SHP77 treated with DMSO at 0.1 percent for 48 hours (cell line): ENCODE measurements at regions not wholly inside any gene's neighbourhood (a gene's known extent, or its start where the extent isn't known, plus 50 kb on each side); places are given as distances from the start of the nearest gene placed in this dataset.
"Not testable (repeated sequence)": the region's sequence is repeated elsewhere in the genome, so short reads cannot be mapped to it uniquely, and the experiment has no call there.

Experiments used
- DNase-seq: peaks from one replicate; lab custom pipeline; 2025; lab: John Stamatoyannopoulos, UW

GRCh38 chr1:72419229-72419628, 136.9 kb upstream of the NEGR1 start:
- no peak for DNase-seq

GRCh38 chr1:72412286-72412685, 129.9 kb upstream of the NEGR1 start:
- no peak for DNase-seq

- no peak for DNase-seq
Observed at GRCh38 chr1:72399807-72400206, 117.5 kb upstream of the NEGR1 start.

GRCh38 chr1:72397786-72398185, 115.4 kb upstream of the NEGR1 start:
- DNase-seq = peak; percentile 3

- no peak for DNase-seq
Observed at GRCh38 chr1:72394457-72394856, 112.1 kb upstream of the NEGR1 start.

DNA sequence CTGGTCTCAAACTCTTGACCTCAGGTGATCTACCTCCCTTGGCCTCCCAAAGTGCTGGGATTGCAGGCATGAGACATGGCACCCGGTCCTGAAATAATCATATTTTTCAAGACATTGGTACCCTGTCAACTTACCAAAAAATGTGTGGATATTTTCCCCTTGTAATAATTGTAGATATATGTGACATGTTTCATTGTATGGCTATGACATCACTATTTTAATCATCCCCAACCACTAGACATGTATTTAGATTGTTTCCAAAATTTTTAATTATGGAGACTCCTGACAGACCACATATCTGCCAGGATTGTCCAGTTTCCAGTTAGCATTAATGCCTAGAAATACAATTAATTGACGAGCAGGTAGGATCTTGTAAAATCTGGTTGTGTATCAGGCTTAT, 96.7 kb upstream of the NEGR1 start:
- no peak for DNase-seq

GRCh38 chr1:72375226-72375625, 92.9 kb upstream of the NEGR1 start:
- DNase-seq = no peak

- DNase-seq = no peak
Observed at GRCh38 chr1:72371259-72372035, 89.1 kb upstream of the NEGR1 start.

DNA sequence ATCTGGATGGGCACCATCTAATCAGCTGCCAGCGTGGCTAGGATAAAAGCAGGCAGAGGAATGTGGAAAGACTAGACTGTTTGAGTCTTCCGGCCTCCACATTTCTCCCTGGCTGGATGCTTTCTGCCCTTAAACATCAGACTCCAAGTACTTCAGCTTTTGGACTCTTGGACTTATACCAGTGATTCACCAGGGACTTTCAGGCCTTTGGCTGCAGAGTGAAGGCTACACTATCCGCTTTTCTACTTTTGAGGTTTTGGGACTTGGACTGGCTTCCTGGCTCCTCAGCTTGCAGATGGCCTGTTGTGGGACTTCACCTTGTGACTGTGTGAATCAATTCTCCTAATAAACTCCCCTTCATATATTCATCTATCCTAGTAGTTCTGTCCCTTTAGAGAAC, 88.5 kb upstream of the NEGR1 start:
- DNase-seq = not testable (repeated sequence)

- no peak for DNase-seq
Observed at GRCh38 chr1:72369069-72369757, 86.9 kb upstream of the NEGR1 start.

DNA sequence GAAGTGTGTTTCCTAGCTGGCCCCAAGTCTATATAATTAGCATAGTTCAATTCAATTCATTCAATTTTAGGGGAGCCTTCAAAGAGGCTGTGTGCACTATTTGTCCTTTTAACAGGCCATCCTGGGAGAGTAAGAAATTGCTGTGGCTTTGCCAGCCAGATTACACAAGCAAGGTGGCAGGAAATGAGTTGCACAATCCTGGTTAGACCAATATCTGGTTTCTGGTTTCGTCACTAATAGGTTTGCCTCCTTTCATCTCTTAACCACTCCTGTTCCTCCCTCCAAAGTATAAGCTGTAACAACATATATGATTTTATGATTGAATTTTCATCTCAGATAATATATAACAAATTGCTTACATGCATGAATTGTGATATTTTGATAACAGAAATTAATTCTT, 84.1 kb upstream of the NEGR1 start:
- DNase-seq = peak; percentile 40

DNA sequence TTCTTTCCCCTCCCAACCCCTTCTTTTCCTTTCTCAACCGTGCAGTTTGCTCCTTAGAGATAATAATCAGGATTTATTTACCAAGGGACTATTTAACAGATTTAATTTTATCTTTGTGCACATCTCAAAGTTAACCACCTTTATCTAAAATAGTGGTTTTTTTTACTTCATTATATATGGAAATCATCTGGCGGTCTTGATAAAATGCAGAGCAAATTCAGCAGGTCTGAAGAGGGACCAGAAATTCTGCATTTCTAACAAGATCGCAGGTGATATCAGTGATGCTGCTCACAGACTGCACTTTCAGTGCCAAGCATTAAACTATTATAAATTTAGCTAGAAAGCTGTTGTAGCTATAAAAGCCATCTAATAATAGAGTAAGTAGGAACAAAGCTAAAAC, 83.4 kb upstream of the NEGR1 start:
- DNase-seq = no peak

- no peak for DNase-seq
Observed at GRCh38 chr1:72362538-72362937, 80.2 kb upstream of the NEGR1 start.

DNA sequence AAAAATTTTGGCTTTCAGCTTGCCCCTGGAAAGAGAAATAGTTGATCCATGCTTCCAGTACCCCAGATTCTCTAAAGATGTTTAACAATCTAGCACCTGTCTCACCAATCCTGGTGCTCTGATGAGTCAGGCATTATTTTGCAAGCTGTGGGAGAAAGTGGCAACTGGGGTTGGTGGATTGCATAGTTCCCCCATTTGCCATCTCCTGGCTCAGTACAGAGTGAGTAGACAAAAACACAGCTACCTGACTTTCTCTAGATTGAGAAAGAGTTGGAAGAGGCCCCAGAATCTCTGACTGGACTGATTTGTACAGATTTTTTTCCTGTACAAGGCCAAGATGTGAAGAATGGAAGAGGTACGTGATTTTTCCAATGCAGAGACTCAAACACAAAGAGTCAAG, 75.1 kb upstream of the NEGR1 start:
- DNase-seq = no peak

- DNase-seq = no peak
Observed at GRCh38 chr1:72355899-72356298, 73.6 kb upstream of the NEGR1 start.

GRCh38 chr1:72341661-72342060, 59.3 kb upstream of the NEGR1 start:
- DNase-seq = no peak

GRCh38 chr1:72336776-72337175, 54.4 kb upstream of the NEGR1 start:
- no peak for DNase-seq
